ENCODE measurements at regions not wholly inside any gene's neighbourhood (a gene's known extent, or its start where the extent isn't known, plus 50 kb on each side); places are given as distances from the start of the nearest gene placed in this dataset.

GRCh38 chr15:77738441-77739302, 106.0 kb upstream of the LINGO1 start:
- BruUV-seq (replicated peaks) = no TSS peak
- ChIA-PET CTCF (ENCODE audit: low intra/inter-chr PET ratio, low total read pairs) (no interaction called here), POLR2A (no interaction called here)
- no peak overlapping the region for H3K9ac ChIP-seq (ENCODE audit: insufficient read depth, low read depth, low read length)
- H3K4me1 ChIP-seq (ENCODE audit: insufficient read depth, low read length) = no peaks in the 10 kb centered on the region
- no peaks in the 10 kb centered on the region for H4K20me1 ChIP-seq (ENCODE audit: insufficient read depth, low read length)
- intact Hi-C loops (cut with micrococcal nuclease; ENCODE audit: unreplicated experiment) = no loop called here
- H3K27me3 ChIP-seq (ENCODE audit: control insufficient read depth in 1 of 2, insufficient read depth in 2 of 2, low read length in 2 of 2) = peaks cover 3 to 4% of the 10 kb centered on the region in 2 experiments; a peak in 3 of 5 replicates
- FAIRE-seq (no peak), ATAC-seq (no peak), DNase-seq (ENCODE audit: low spot score) (no peak)
- no peak overlapping the region for H3K27ac ChIP-seq (ENCODE audit: extremely low read length, insufficient read depth, low read length)
- no peak overlapping the region for H3K4me2 ChIP-seq (ENCODE audit: low read depth, low read length)
- in situ Hi-C loops (cut with HindIII; ENCODE audit: extremely low pct_ligation_motif_present, low pct_unique_long_range_greater_than_20kb) = no loop called here
- 41% methylated on average over 7 of the region's 17 CpGs for WGBS (ENCODE audit: low lambda C conversion rate)
- no peaks in the 10 kb centered on the region for H3K36me3 ChIP-seq (replicated peaks in 1 of 2; ENCODE audit: control insufficient read depth in 1 of 2, insufficient read depth in 2 of 2, low read length in 2 of 2)
- no peak overlapping the region for H2AFZ ChIP-seq (ENCODE audit: low read length)
- TF ChIP-seq SRF (IDR thresholded peaks at IDR 0.05; ENCODE audit: low read depth, low read length) (no peak), RBAK (CRISPR knock-in tag; IDR thresholded peaks at IDR 0.05) (no peak), ZNF570 (CRISPR knock-in tag; IDR thresholded peaks at IDR 0.05; ENCODE audit: borderline replicate concordance) (no peak), PRDM10 (CRISPR knock-in tag; IDR thresholded peaks at IDR 0.05; ENCODE audit: low read depth) (no peak), HNRNPK (IDR thresholded peaks at IDR 0.05; ENCODE audit: low read depth, low read length, poor library complexity, severe bottlenecking) (no peak), ZNF788 (CRISPR knock-in tag; IDR thresholded peaks at IDR 0.05; ENCODE audit: borderline replicate concordance) (no peak), HNF4A (CRISPR knock-in tag; IDR thresholded peaks at IDR 0.05) (no peak), TBP (CRISPR knock-in tag; IDR thresholded peaks at IDR 0.05) (no peak), ZNF253 (CRISPR knock-in tag; IDR thresholded peaks at IDR 0.05; ENCODE audit: borderline replicate concordance) (no peak), KMT2A (CRISPR knock-in tag; IDR thresholded peaks at IDR 0.05) (no peak), SALL1 (CRISPR knock-in tag; IDR thresholded peaks at IDR 0.05) (no peak), GPBP1L1 (CRISPR knock-in tag; IDR thresholded peaks at IDR 0.05) (no peak), KDM1A (CRISPR knock-in tag; IDR thresholded peaks at IDR 0.05) (no peak)
- H3K79me2 ChIP-seq (ENCODE audit: insufficient read depth, low read length) = no peaks in the 10 kb centered on the region
- H3K9me3 ChIP-seq (ENCODE audit: low read length) = no peaks in the 10 kb centered on the region
- H3K4me3 ChIP-seq (replicated peaks in 1 of 3; ENCODE audit: insufficient read depth in 1 of 3, low read depth in 2 of 3, low read length in 3 of 3) = no peak overlapping the region
